ENCODE measurements at regions not wholly inside any gene's neighbourhood (a gene's known extent, or its start where the extent isn't known, plus 50 kb on each side); places are given as distances from the start of the nearest gene placed in this dataset.

- H3K9me3 ChIP-seq: no peaks in the 10 kb centered on the region
- 44 to 46% methylated on average over 6 of the region's 6 CpGs for WGBS, 2 donors
- H3K4me1 ChIP-seq: no peaks in the 10 kb centered on the region
- TF ChIP-seq CTCF (IDR thresholded peaks at IDR 0.05): no peak
- no peak for TF ChIP-seq POLR2A (IDR thresholded peaks at IDR 0.05)
- no peaks in the 10 kb centered on the region for H3K27me3 ChIP-seq
- H3K4me3 ChIP-seq: no peak overlapping the region
- H3K36me3 ChIP-seq (replicated peaks in 1 of 2; ENCODE audit: insufficient read depth in 1 of 2, low read depth in 2 of 2): no peaks in the 10 kb centered on the region
- H3K27ac ChIP-seq: no peak overlapping the region
- ATAC-seq (no peak), DNase-seq (no peak)
- intact Hi-C loops (cut with DNase I): no loop called here
Observed at GRCh38 chr5:167753725-167754490, 537.5 kb upstream of the WWC1 start.

GRCh38 chr5:167754501-167755021 lies 536.9 kb upstream of the WWC1 start:
- ATAC-seq: no peak
- no peak overlapping the region for H3K27ac ChIP-seq
- no peaks in the 10 kb centered on the region for H3K36me3 ChIP-seq (replicated peaks in 1 of 2; ENCODE audit: insufficient read depth in 1 of 2, low read depth in 2 of 2)
- H3K9me3 ChIP-seq: no peaks in the 10 kb centered on the region
- WGBS, 2 donors: 66 to 73% methylated on average over 5 of the region's 5 CpGs
- no peak for DNase-seq
- intact Hi-C loops (cut with DNase I): no loop called here
- no peak overlapping the region for H3K4me3 ChIP-seq
- TF ChIP-seq CTCF (IDR thresholded peaks at IDR 0.05): no peak
- TF ChIP-seq POLR2A (IDR thresholded peaks at IDR 0.05): no peak
- no peaks in the 10 kb centered on the region for H3K27me3 ChIP-seq
- H3K4me1 ChIP-seq: no peaks in the 10 kb centered on the region

GRCh38 chr5:167755420-167755819 lies 536.0 kb upstream of the WWC1 start:
- Histone ChIP-seq H3K4me3 (no peak overlapping the region), H3K4me1 (no peaks in the 10 kb centered on the region), H3K27ac (no peak overlapping the region), H3K36me3 (replicated peaks in 1 of 2; ENCODE audit: insufficient read depth in 1 of 2, low read depth in 2 of 2) (no peaks in the 10 kb centered on the region), H3K9me3 (no peaks in the 10 kb centered on the region), H3K27me3 (no peaks in the 10 kb centered on the region)
- DNase-seq (no peak), ATAC-seq (no peak)
- 53 to 59% methylated on average over 2 of the region's 2 CpGs for WGBS, 2 donors
- TF ChIP-seq CTCF (IDR thresholded peaks at IDR 0.05) (no peak), POLR2A (IDR thresholded peaks at IDR 0.05) (no peak)
- intact Hi-C loops (cut with DNase I): no loop called here

- Histone ChIP-seq H3K4me3 (no peak overlapping the region), H3K4me1 (no peaks in the 10 kb centered on the region), H3K27me3 (no peaks in the 10 kb centered on the region), H3K9me3 (no peaks in the 10 kb centered on the region), H3K36me3 (replicated peaks in 1 of 2; ENCODE audit: insufficient read depth in 1 of 2, low read depth in 2 of 2) (no peaks in the 10 kb centered on the region), H3K27ac (no peak overlapping the region)
- DNase-seq: no peak
- ATAC-seq: peak; percentile 30
- 49 to 69% methylated on average over 2 of the region's 2 CpGs for WGBS, 2 donors
- TF ChIP-seq POLR2A (IDR thresholded peaks at IDR 0.05): no peak
- no peak for TF ChIP-seq CTCF (IDR thresholded peaks at IDR 0.05)
- intact Hi-C loops (cut with DNase I): no loop called here
Observed at GRCh38 chr5:167759057-167759821, 532.2 kb upstream of the WWC1 start.
